Ovary (tissue), 3 donors: ENCODE measurements at regions not wholly inside any gene's neighbourhood (a gene's known extent, or its start where the extent isn't known, plus 50 kb on each side); places are given as distances from the start of the nearest gene placed in this dataset.

Source experiments
- POLR2A ChIP-seq: fragments of 450-650 bp; IDR thresholded peaks from one replicate; pipeline ENCODE4 v1.6.1; 2017; ENCODE audit warnings: antibody characterized with exemption, mild to moderate bottlenecking, moderate library complexity
- TF ChIP-seq, protein P1 (sequence below), 3 donors: fragments of 450-650 bp in 2 of 3; fragments of 200-600 bp in 1 of 3; IDR thresholded peaks; one replicate each; pipeline versions ENCODE4 v1.5.1 to v1.8.0; 2016 to 2022; ENCODE audit warnings: antibody characterized with exemption in 3 of 3, mild to moderate bottlenecking in 1 of 3
- donor health status: DM: no; HTN: no; CAD: no.

DNA sequence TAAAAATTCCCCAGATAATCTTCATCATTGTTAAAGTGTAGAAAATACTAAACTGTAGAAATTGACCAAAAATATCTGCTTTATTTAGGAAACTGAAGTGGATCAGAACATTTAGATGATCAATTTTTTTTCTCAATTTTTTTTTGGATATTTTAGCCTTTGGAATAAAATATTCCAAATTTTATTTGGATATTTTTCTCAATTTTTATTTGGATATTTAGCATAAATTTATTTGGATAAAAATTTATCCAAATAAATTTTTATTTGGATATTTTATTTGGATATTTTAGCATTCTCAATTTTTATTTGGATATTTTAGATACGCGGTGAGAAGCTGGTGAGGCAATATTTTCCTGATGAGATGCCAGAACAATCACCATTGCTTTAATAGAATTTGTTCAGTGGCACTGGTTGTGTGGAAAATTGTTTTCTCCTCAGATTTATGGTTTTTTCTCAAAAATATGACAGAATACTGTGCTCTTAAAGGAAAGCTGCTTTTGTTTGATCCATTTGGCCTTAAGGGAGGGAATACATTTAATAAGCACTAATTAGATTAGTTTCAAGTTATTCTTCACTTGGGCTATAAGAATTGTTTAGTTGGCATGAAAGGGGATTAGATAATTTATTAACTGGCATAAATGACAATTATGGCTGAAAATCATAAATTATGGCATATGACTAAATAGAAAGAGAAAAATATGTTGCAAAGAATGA lies 470.1 kb downstream of the MFSD1 start:
- TF ChIP-seq, protein P1, sequence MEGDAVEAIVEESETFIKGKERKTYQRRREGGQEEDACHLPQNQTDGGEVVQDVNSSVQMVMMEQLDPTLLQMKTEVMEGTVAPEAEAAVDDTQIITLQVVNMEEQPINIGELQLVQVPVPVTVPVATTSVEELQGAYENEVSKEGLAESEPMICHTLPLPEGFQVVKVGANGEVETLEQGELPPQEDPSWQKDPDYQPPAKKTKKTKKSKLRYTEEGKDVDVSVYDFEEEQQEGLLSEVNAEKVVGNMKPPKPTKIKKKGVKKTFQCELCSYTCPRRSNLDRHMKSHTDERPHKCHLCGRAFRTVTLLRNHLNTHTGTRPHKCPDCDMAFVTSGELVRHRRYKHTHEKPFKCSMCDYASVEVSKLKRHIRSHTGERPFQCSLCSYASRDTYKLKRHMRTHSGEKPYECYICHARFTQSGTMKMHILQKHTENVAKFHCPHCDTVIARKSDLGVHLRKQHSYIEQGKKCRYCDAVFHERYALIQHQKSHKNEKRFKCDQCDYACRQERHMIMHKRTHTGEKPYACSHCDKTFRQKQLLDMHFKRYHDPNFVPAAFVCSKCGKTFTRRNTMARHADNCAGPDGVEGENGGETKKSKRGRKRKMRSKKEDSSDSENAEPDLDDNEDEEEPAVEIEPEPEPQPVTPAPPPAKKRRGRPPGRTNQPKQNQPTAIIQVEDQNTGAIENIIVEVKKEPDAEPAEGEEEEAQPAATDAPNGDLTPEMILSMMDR (IDR thresholded peaks at IDR 0.05): no peak
- no peak for TF ChIP-seq POLR2A
